Neuronal stem cell (in vitro differentiated cells): ENCODE measurements at regions not wholly inside any gene's neighbourhood (a gene's known extent, or its start where the extent isn't known, plus 50 kb on each side); places are given as distances from the start of the nearest gene placed in this dataset.
A peak's percentile ranks its signal among the peaks of the same experiment; 100 is the strongest.

Experiments used
- DNase-seq: peaks from one replicate; pipeline ENCODE4 v3.0.0-alpha.2; 2013; ENCODE audit warnings: low spot score
- H2AFZ ChIP-seq: one replicate; pipeline ENCODE4 v1.6.1; 2013; ENCODE audit warnings: mild to moderate bottlenecking, low read length, inconsistent platforms
- H2AK5ac ChIP-seq: 2 replicates; pipeline ENCODE4 v1.6.1; 2013; ENCODE audit warnings: low read depth, mild to moderate bottlenecking, inconsistent platforms, low read length, moderate library complexity, mixed read lengths
- H2BK120ac ChIP-seq: 2 replicates; pipeline ENCODE4 v1.6.1; 2013; ENCODE audit warnings: low read depth, mild to moderate bottlenecking, inconsistent platforms, low read length, moderate library complexity, mixed read lengths
- H2BK12ac ChIP-seq: one replicate; pipeline ENCODE4 v1.6.1; 2013; ENCODE audit warnings: low read length, inconsistent platforms
- H2BK15ac ChIP-seq: 2 replicates; pipeline ENCODE4 v1.6.1; 2013; ENCODE audit warnings: mild to moderate bottlenecking, low read length, inconsistent platforms, mixed read lengths
- H2BK5ac ChIP-seq: one replicate; pipeline ENCODE4 v1.6.1; 2013; ENCODE audit warnings: inconsistent platforms, mild to moderate bottlenecking, low read length, moderate library complexity
- H3K14ac ChIP-seq: one replicate; pipeline ENCODE4 v1.6.1; 2013; ENCODE audit warnings: low read length, inconsistent platforms
- H3K18ac ChIP-seq: 2 replicates; pipeline ENCODE4 v1.6.1; 2013; ENCODE audit warnings: low read length, inconsistent platforms
- H3K23ac ChIP-seq: 2 replicates; pipeline ENCODE4 v1.6.1; 2013; ENCODE audit warnings: low read depth, mild to moderate bottlenecking, mixed read lengths, low read length, inconsistent platforms; ENCODE audit not compliant: poor library complexity
- H3K27ac ChIP-seq: replicated peaks from 3 replicates; pipeline ENCODE4 v1.5.1; 2013; ENCODE audit warnings: low read length, inconsistent platforms
- H3K27me3 ChIP-seq, 3 experiments: 2 replicates each; pipeline ENCODE4 v1.6.1; 2013; ENCODE audit warnings: low read length in 3 of 3, mild to moderate bottlenecking in 2 of 3, inconsistent platforms in 1 of 3, low read depth in 1 of 3, mixed read lengths in 1 of 3, moderate library complexity in 1 of 3; ENCODE audit not compliant: control insufficient read depth in 3 of 3, insufficient read depth in 3 of 3
- H3K36me3 ChIP-seq, 2 donors: replicated peaks in 1 of 2; 2 replicates each; pipeline ENCODE4 v1.6.1; 2013; ENCODE audit warnings: low read length in 2 of 2; ENCODE audit not compliant: control insufficient read depth in 2 of 2, insufficient read depth in 2 of 2
- H3K4ac ChIP-seq: 2 replicates; pipeline ENCODE4 v1.6.1; 2013; ENCODE audit warnings: inconsistent platforms, mild to moderate bottlenecking, low read length, moderate library complexity
- H3K4me1 ChIP-seq, 2 donors: 1 replicate in 1 of 2; 2 replicates in 1 of 2; pipeline ENCODE4 v1.6.1; 2013; ENCODE audit warnings: low read length in 2 of 2, low read depth in 1 of 2; ENCODE audit not compliant: control insufficient read depth in 2 of 2, insufficient read depth in 1 of 2
- H3K4me2 ChIP-seq: one replicate; pipeline ENCODE4 v1.6.1; 2013; ENCODE audit warnings: mild to moderate bottlenecking, low read length, inconsistent platforms; ENCODE audit not compliant: insufficient read depth, poor library complexity, severe bottlenecking
- H3K4me3 ChIP-seq, 2 donors: 2 replicates each; pipeline ENCODE4 v1.5.1; 2013; ENCODE audit warnings: low read length in 2 of 2, mild to moderate bottlenecking in 2 of 2, inconsistent platforms in 1 of 2, moderate library complexity in 1 of 2
- H3K79me1 ChIP-seq: one replicate; pipeline ENCODE4 v1.6.1; 2013; ENCODE audit warnings: low read depth, mild to moderate bottlenecking, inconsistent platforms, low read length, moderate library complexity
- H3K9ac ChIP-seq: one replicate; pipeline ENCODE4 v1.6.1; 2013; ENCODE audit warnings: mild to moderate bottlenecking, low read depth, low read length, inconsistent platforms; ENCODE audit not compliant: poor library complexity
- H3K9me3 ChIP-seq, 2 donors: replicated peaks in 1 of 2; 2 replicates each; pipeline versions ENCODE3 to v1.6.1; 2013; ENCODE audit warnings: low read length in 2 of 2, mild to moderate bottlenecking in 2 of 2, inconsistent platforms in 1 of 2, low read depth in 1 of 2, mixed read lengths in 1 of 2, moderate library complexity in 1 of 2; ENCODE audit not compliant: control insufficient read depth in 2 of 2, insufficient read depth in 1 of 2
- H4K8ac ChIP-seq: one replicate; pipeline ENCODE4 v1.6.1; 2013; ENCODE audit warnings: low read depth, mild to moderate bottlenecking, inconsistent platforms, low read length, moderate library complexity
- H4K91ac ChIP-seq: one replicate; pipeline ENCODE4 v1.6.1; 2013; ENCODE audit warnings: low read length, low read depth, mild to moderate bottlenecking, inconsistent platforms; ENCODE audit not compliant: poor library complexity
- WGBS, 2 donors: extraction: QIAGEN DNeasy Blood & Tissue Kit; methylation state at CpG; one replicate each; pipeline ENCODE4 v1.1.7; 2013; ENCODE audit warnings: missing lambda C conversion rate in 2 of 2, mixed read lengths in 1 of 2; ENCODE audit not compliant: insufficient read length in 2 of 2, insufficient replicate concordance in 1 of 2; ENCODE audit errors: extremely low coverage in 2 of 2; 5-methylcytosine and 5-hydroxymethylcytosine counted together

DNA sequence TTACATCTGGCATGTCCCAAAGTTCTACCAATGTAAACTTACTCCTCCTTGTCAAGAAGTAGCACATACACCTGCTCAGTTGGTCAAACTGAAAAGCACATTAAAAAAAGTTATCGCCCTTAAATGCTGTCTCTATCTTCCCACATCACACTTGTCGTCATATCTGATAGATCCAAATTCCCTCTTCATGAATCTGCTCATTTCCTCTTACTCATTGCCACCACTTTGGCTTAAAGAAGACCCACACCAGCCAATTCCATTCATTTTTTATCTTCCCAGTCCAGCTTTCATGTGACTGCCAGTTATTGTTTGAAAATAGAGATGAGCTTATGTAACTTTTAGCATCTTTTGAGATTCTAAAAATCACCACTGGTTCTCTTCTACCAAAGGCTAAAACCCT is 305.9 kb upstream of the MTNR1B start:
- no peaks in the 10 kb centered on the region for H3K27me3 ChIP-seq
- peaks cover 0 to 6% of the 10 kb centered on the region in 2 donors for H3K36me3 ChIP-seq
- peaks cover 12 to 16% of the 10 kb centered on the region in 2 donors for H3K4me1 ChIP-seq
- no peak overlapping the region for H3K4me2 ChIP-seq
- H2BK12ac ChIP-seq, result no peak overlapping the region
- H3K9ac ChIP-seq, result no peak overlapping the region
- H3K4ac ChIP-seq, result no peak overlapping the region
- no peak overlapping the region for H2BK120ac ChIP-seq
- no peak overlapping the region for H3K18ac ChIP-seq
- H3K9me3 ChIP-seq, result peaks cover 0 to 3% of the 10 kb centered on the region in 2 donors
- H2BK15ac ChIP-seq, result no peak overlapping the region
- H3K27ac ChIP-seq, result no peak overlapping the region
- H3K23ac ChIP-seq, result no peak overlapping the region
- no CpG with 5 or more reads among the region's 2 CpGs for WGBS, 2 donors
- no peaks in the 10 kb centered on the region for H3K79me1 ChIP-seq
- H3K14ac ChIP-seq, result no peak overlapping the region
- H2AK5ac ChIP-seq, result no peak overlapping the region
- no peak overlapping the region for H2AFZ ChIP-seq
- no peak overlapping the region for H2BK5ac ChIP-seq
- H3K4me3 ChIP-seq, result no peak overlapping the region
- no peak for DNase-seq
- no peak overlapping the region for H4K8ac ChIP-seq
- H4K91ac ChIP-seq, result no peak overlapping the region

- Histone ChIP-seq H3K27me3 (no peaks in the 10 kb centered on the region), H2BK12ac (no peak overlapping the region), H2BK120ac (no peak overlapping the region), H3K36me3 (no peaks in the 10 kb centered on the region), H3K79me1 (no peaks in the 10 kb centered on the region), H3K18ac (no peak overlapping the region), H3K4me1 (peaks cover 23 to 34% of the 10 kb centered on the region in 2 donors), H2AFZ (no peak overlapping the region), H2BK5ac (no peak overlapping the region), H3K9ac (no peak overlapping the region), H3K4me3 (no peak overlapping the region), H3K14ac (no peak overlapping the region), H3K4ac (no peak overlapping the region), H4K91ac (no peak overlapping the region), H4K8ac (no peak overlapping the region), H2AK5ac (no peak overlapping the region), H3K9me3 (no peaks in the 10 kb centered on the region), H3K23ac (no peak overlapping the region), H3K4me2 (no peak overlapping the region), H2BK15ac (no peak overlapping the region), H3K27ac (peak overlapping the region; percentile 73)
- WGBS, 2 donors, result no CpG with 5 or more reads among the region's 5 CpGs
- DNase-seq, result peak; percentile 80
Observed at GRCh38 chr11:92667486-92668152, 301.8 kb upstream of the MTNR1B start.

DNA sequence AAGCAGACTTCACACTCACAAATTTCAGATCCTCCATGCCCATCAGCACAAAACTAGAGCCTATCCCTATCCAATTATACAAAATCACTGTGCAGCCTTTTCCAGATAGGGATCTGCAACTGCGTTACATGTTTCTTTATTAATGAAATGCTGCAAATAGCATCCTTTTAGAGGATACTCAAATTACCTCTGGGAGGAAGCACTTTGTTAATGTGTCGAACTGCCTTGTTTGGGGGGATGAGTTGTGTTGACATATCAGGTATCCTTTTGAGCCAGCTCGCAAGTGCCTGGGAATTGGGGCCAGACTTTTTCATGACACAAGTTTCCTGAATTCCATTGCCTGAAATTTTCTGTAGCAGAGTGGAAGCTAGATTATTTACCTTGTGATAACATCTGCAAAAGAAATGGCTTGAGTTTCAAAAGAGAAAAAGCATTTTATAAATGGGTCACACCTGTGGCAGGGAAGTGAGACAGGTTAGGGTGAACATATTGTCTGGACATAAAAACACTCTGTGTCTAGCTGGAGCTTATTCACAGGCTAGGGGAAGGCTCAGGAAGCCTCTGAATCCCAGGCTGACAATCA is 299.1 kb upstream of the MTNR1B start:
- WGBS, 2 donors, result no CpG with 5 or more reads among the region's 3 CpGs
- Histone ChIP-seq H3K4me3 (no peak overlapping the region), H3K4me2 (no peak overlapping the region)

GRCh38 chr11:92671081-92671480 is 298.4 kb upstream of the MTNR1B start:
- Histone ChIP-seq H3K9me3 (no peaks in the 10 kb centered on the region), H3K4me3 (no peak overlapping the region), H2BK12ac (no peak overlapping the region), H2AFZ (no peak overlapping the region), H3K79me1 (no peaks in the 10 kb centered on the region), H2BK15ac (no peak overlapping the region), H2AK5ac (no peak overlapping the region), H2BK120ac (no peak overlapping the region), H3K14ac (no peak overlapping the region), H3K27me3 (no peaks in the 10 kb centered on the region), H2BK5ac (no peak overlapping the region), H3K9ac (no peak overlapping the region), H3K36me3 (no peaks in the 10 kb centered on the region), H3K4me1 (peaks cover 23 to 34% of the 10 kb centered on the region in 2 donors), H4K91ac (no peak overlapping the region), H3K18ac (no peak overlapping the region), H3K23ac (no peak overlapping the region), H3K27ac (no peak overlapping the region), H3K4me2 (no peak overlapping the region), H3K4ac (no peak overlapping the region), H4K8ac (no peak overlapping the region)
- DNase-seq, result no peak
- WGBS, 2 donors, result no CpG with 5 or more reads among the region's 6 CpGs

More for the DNA sequence above, 299.1 kb upstream of the MTNR1B start:
- Histone ChIP-seq H3K18ac (no peak overlapping the region), H2AK5ac (no peak overlapping the region), H3K9ac (no peak overlapping the region), H3K4me1 (peaks cover 23 to 34% of the 10 kb centered on the region in 2 donors), H2BK120ac (no peak overlapping the region), H3K4ac (no peak overlapping the region), H3K27ac (no peak overlapping the region), H3K14ac (no peak overlapping the region), H2BK15ac (no peak overlapping the region), H3K36me3 (no peaks in the 10 kb centered on the region), H3K27me3 (no peaks in the 10 kb centered on the region), H3K79me1 (no peaks in the 10 kb centered on the region), H3K23ac (no peak overlapping the region), H2AFZ (no peak overlapping the region), H3K9me3 (no peaks in the 10 kb centered on the region), H4K8ac (no peak overlapping the region), H4K91ac (no peak overlapping the region), H2BK12ac (no peak overlapping the region), H2BK5ac (no peak overlapping the region)
- no peak for DNase-seq
